NB4 (cell line): ENCODE measurements at regions not wholly inside any gene's neighbourhood (a gene's known extent, or its start where the extent isn't known, plus 50 kb on each side); places are given as distances from the start of the nearest gene placed in this dataset.

Source experiments
- CTCF ChIP-seq: IDR thresholded peaks from one replicate; pipeline ENCODE4 v1.5.1; 2012; ENCODE audit warnings: low read depth, low read length
- MYC ChIP-seq: IDR thresholded peaks from 2 replicates; pipeline ENCODE4 v1.6.1; 2011; ENCODE audit warnings: low read depth, low read length
- POLR2A ChIP-seq: IDR thresholded peaks from 2 replicates; pipeline ENCODE4 v1.6.1; 2011; ENCODE audit warnings: mild to moderate bottlenecking; ENCODE audit not compliant: insufficient read length; ENCODE audit errors: extremely low read depth
- TF ChIP-seq, protein P1 (sequence below): IDR thresholded peaks from 2 replicates; pipeline ENCODE4 v1.6.1; 2011; ENCODE audit warnings: low read depth, low read length

DNA sequence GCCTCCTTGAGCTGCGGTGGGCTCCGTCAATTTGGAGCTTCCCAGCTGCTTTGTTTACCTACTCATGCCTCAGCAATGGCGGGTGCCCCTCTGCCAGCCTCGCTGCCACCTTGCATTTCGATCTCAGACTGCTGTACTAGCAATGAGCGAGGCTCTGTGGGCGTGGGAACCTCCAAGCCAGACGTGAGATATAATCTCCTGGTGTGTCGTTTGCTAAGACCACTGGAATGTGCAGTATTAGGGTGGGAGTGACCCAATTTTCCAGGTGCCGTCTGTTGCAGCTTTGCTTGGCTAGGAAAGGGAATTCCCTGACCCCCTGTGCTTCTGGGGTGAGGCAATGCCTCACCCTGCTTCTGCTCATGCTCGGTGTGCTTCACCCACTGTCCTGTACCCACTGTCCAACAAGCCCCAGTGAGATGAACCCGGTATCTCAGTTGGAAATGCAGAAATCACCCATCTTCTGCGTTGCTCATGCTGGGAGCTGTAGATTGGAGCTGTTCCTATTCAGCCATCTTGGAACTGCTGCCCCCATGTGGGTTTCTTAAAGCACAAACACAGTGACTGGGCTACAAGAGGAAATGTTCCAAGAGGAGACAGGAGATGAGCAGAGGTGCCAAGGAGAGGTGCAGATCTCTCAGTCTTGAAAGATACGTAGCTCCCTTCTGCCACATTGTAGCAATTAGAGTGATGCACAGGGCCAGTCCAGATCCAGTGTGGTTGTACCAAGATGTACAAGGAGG, 193.0 kb upstream of the IGFBP7 start:
- TF ChIP-seq CTCF (no peak), POLR2A (no peak), MYC (no peak)
- TF ChIP-seq, protein P1, sequence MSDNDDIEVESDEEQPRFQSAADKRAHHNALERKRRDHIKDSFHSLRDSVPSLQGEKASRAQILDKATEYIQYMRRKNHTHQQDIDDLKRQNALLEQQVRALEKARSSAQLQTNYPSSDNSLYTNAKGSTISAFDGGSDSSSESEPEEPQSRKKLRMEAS: no peak
